Cardiac muscle cell (in vitro differentiated cells and primary cell): ENCODE measurements at regions not wholly inside any gene's neighbourhood (a gene's known extent, or its start where the extent isn't known, plus 50 kb on each side); places are given as distances from the start of the nearest gene placed in this dataset.

Source experiments
- DNase-seq, 2 donors: peaks; one replicate each; pipeline versions ENCODE4 v3.0.0 to v3.0.0-alpha.2; 2010 to 2017; ENCODE audit warnings: low read depth in 1 of 2, low spot score in 1 of 2
- H3K27ac ChIP-seq: fragments of 200-600 bp; sonication (generic); 2 replicates; pipeline ENCODE4 v1.5.1; 2016
- H3K27me3 ChIP-seq: fragments of 200-600 bp; sonication (generic); 2 replicates; pipeline ENCODE4 v1.6.0; 2016; ENCODE audit warnings: control low read depth
- H3K36me3 ChIP-seq: fragments of 200-600 bp; sonication (generic); 2 replicates; pipeline ENCODE4 v1.5.1; 2016; ENCODE audit warnings: control low read depth
- H3K4me1 ChIP-seq: fragments of 200-600 bp; sonication (generic); 2 replicates; pipeline ENCODE4 v1.8.1; 2017; ENCODE audit warnings: low read depth, mild to moderate bottlenecking, mixed run types
- H3K4me3 ChIP-seq: fragments of 200-600 bp; sonication (generic); 2 replicates; pipeline ENCODE4 v1.5.1; 2016; ENCODE audit warnings: mild to moderate bottlenecking
- H3K9me3 ChIP-seq: fragments of 200-600 bp; sonication (generic); 2 replicates; pipeline ENCODE4 v1.5.1; 2017; ENCODE audit warnings: low read depth, mild to moderate bottlenecking, control low read depth
- CTCF ChIP-seq: IDR thresholded peaks from 2 replicates; pipeline ENCODE4 v1.5.1; 2012; ENCODE audit warnings: low read depth, mild to moderate bottlenecking, low read length

GRCh38 chr11:134879341-134879740, 467.3 kb upstream of the B3GAT1 start:
- H3K27ac ChIP-seq, result no peak overlapping the region
- H3K4me1 ChIP-seq, result no peaks in the 10 kb centered on the region
- H3K4me3 ChIP-seq, result no peak overlapping the region
- no peaks in the 10 kb centered on the region for H3K36me3 ChIP-seq
- no peaks in the 10 kb centered on the region for H3K27me3 ChIP-seq
- no peaks in the 10 kb centered on the region for H3K9me3 ChIP-seq
- no peak for TF ChIP-seq CTCF
- no peak for DNase-seq

GRCh38 chr11:134878785-134879184, 466.7 kb upstream of the B3GAT1 start:
- H3K27ac ChIP-seq, result no peak overlapping the region
- no peak for DNase-seq
- no peaks in the 10 kb centered on the region for H3K4me1 ChIP-seq
- no peak for TF ChIP-seq CTCF
- no peaks in the 10 kb centered on the region for H3K36me3 ChIP-seq
- no peaks in the 10 kb centered on the region for H3K27me3 ChIP-seq
- H3K4me3 ChIP-seq, result no peak overlapping the region
- H3K9me3 ChIP-seq, result no peaks in the 10 kb centered on the region

DNA sequence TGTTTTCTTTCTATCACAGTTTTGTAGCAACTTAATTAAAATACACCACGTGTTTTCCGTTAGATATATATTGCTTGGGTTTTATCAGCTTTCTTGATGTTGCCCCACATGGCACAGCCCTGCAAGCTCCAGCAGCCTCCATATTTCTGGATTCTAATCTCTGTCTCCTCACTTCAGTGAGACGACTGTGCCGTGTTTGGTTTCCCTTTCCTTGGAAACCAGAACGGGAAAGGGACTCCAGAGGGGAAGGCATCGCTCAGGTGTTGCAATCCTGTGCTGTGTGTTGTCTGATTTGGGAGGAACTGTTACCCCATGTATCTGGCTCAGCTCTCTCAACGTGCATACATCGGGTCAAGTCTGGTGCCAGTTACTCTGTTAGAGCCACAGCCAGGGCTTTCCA, 464.2 kb upstream of the B3GAT1 start:
- no peak overlapping the region for H3K27ac ChIP-seq
- no peaks in the 10 kb centered on the region for H3K27me3 ChIP-seq
- no peaks in the 10 kb centered on the region for H3K4me1 ChIP-seq
- H3K9me3 ChIP-seq, result no peaks in the 10 kb centered on the region
- H3K4me3 ChIP-seq, result no peak overlapping the region
- TF ChIP-seq CTCF, result no peak
- no peak for DNase-seq
- H3K36me3 ChIP-seq, result no peaks in the 10 kb centered on the region

DNA sequence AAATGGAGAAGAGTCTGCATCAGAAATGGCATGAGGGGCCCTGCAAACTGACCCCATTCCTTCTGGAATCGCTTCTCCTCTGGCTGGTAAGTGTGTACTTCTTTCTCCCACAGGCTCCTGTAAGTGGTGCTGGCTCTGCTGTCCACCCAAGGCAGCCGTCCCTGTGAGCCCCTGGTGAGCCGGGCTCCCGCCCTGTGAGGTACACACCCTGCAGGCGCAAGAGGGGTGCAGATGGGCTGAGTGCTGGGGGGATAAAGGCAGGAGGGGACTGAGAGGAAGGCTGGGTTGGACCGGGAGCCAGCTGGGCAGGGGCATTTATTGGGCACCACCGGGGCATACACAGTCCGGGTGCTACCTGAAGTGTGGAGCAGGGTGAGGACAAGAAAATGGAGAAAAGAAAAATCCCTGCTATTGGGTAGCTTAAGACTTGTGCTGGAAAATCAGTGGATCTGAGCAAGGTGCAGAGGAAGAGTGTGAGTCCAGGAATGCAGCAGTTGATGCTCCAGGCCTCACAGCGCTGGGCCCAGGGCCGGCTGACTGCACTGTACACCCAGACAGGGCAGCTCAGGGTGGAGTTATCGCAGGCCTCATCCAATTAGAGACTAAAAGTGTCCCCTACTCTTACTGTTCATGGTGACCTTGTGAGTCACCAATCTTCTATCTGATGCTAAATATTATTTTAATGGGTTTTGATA, 455.1 kb upstream of the B3GAT1 start:
- no peak for DNase-seq
- no peak overlapping the region for H3K27ac ChIP-seq
- H3K4me1 ChIP-seq, result no peaks in the 10 kb centered on the region
- H3K36me3 ChIP-seq, result no peaks in the 10 kb centered on the region
- H3K27me3 ChIP-seq, result peaks cover 3% of the 10 kb centered on the region
- H3K9me3 ChIP-seq, result no peaks in the 10 kb centered on the region
- no peak for TF ChIP-seq CTCF
- H3K4me3 ChIP-seq, result no peak overlapping the region

- H3K27ac ChIP-seq, result no peak overlapping the region
- H3K9me3 ChIP-seq, result no peaks in the 10 kb centered on the region
- no peak overlapping the region for H3K4me3 ChIP-seq
- no peaks in the 10 kb centered on the region for H3K36me3 ChIP-seq
- no peak for DNase-seq
- TF ChIP-seq CTCF, result no peak
- peaks cover 3% of the 10 kb centered on the region for H3K27me3 ChIP-seq
- no peaks in the 10 kb centered on the region for H3K4me1 ChIP-seq
Observed at GRCh38 chr11:134866215-134866614, 454.2 kb upstream of the B3GAT1 start.

- H3K36me3 ChIP-seq, result no peaks in the 10 kb centered on the region
- no peak overlapping the region for H3K4me3 ChIP-seq
- H3K4me1 ChIP-seq, result no peaks in the 10 kb centered on the region
- no peaks in the 10 kb centered on the region for H3K9me3 ChIP-seq
- DNase-seq, result no peak
- TF ChIP-seq CTCF, result no peak
- no peak overlapping the region for H3K27ac ChIP-seq
- peaks cover 3% of the 10 kb centered on the region for H3K27me3 ChIP-seq
Observed at GRCh38 chr11:134864968-134865305, 452.9 kb upstream of the B3GAT1 start.
